SU-DHL-6 (cell line): ENCODE measurements at regions not wholly inside any gene's neighbourhood (a gene's known extent, or its start where the extent isn't known, plus 50 kb on each side); places are given as distances from the start of the nearest gene placed in this dataset.

Source experiments
- H2AFZ ChIP-seq: fragments of 200-600 bp; sonication (generic); 2 replicates; pipeline ENCODE4 v1.6.1; 2014; ENCODE audit warnings: low read depth, mild to moderate bottlenecking, moderate library complexity, mixed read lengths, antibody characterized with exemption, low read length; ENCODE audit not compliant: severe bottlenecking
- H3F3A ChIP-seq: fragments of 200-600 bp; shearing (Covaris generic); 2 replicates; pipeline ENCODE4 v1.6.0; 2016; ENCODE audit warnings: antibody characterized with exemption, mild to moderate bottlenecking; ENCODE audit not compliant: insufficient read depth
- H3K27ac ChIP-seq: fragments of 200-600 bp; sonication (generic); 2 replicates; pipeline ENCODE4 v1.5.1; 2016; ENCODE audit warnings: low read depth, mild to moderate bottlenecking, low read length, moderate library complexity, mixed read lengths
- H3K27me3 ChIP-seq: fragments of 200-600 bp; sonication (generic), shearing (Covaris generic); 2 replicates; pipeline ENCODE4 v1.6.0; 2014; ENCODE audit warnings: mild to moderate bottlenecking, low read length
- H3K36me3 ChIP-seq: fragments of 200-600 bp; sonication (generic); 2 replicates; pipeline ENCODE4 v1.6.1; 2014; ENCODE audit warnings: mild to moderate bottlenecking, low read length, mixed read lengths
- H3K4me2 ChIP-seq: fragments of 300-600, 200-600 bp; shearing (Covaris generic), sonication (generic); 2 replicates; pipeline ENCODE4 v1.6.0; 2014; ENCODE audit warnings: low read length, low read depth, mild to moderate bottlenecking; ENCODE audit not compliant: poor library complexity, severe bottlenecking
- H3K4me3 ChIP-seq: fragments of 200-600 bp; sonication (generic); 2 replicates; pipeline ENCODE4 v1.5.1; 2014; ENCODE audit warnings: antibody characterized with exemption, low read length, mild to moderate bottlenecking, mixed read lengths; ENCODE audit not compliant: insufficient read depth, poor library complexity, severe bottlenecking
- H3K79me2 ChIP-seq: fragments of 200-600 bp; sonication (generic); 2 replicates; pipeline ENCODE4 v1.6.1; 2014; ENCODE audit warnings: mild to moderate bottlenecking, low read length, moderate library complexity; ENCODE audit not compliant: insufficient read depth
- H3K9ac ChIP-seq: fragments of 200-600 bp; sonication (generic); 2 replicates; pipeline ENCODE4 v1.7.0; 2014; ENCODE audit warnings: mild to moderate bottlenecking, low read length
- H3K9me2 ChIP-seq: fragments of 200-600 bp; sonication (generic); replicated peaks from 2 replicates; pipeline ENCODE4 v1.6.1; 2014; ENCODE audit warnings: low read length; ENCODE audit not compliant: insufficient read depth
- H3K9me3 ChIP-seq: fragments of 200-600 bp; sonication (generic); 2 replicates; pipeline ENCODE4 v1.6.1; 2014; ENCODE audit warnings: low read length, mixed read lengths; ENCODE audit not compliant: insufficient read depth
- H4K20me1 ChIP-seq: fragments of 200-600 bp; sonication (generic); 2 replicates; pipeline ENCODE4 v1.6.1; 2014; ENCODE audit warnings: low read depth, mild to moderate bottlenecking, antibody characterized with exemption, low read length, moderate library complexity, mixed read lengths
- EZH2phosphoT487 ChIP-seq: fragments of 200-600 bp; sonication (generic), shearing (Covaris generic); conservative IDR thresholded peaks from 2 replicates; pipeline ENCODE4 v1.6.1; 2018; ENCODE audit warnings: mild to moderate bottlenecking, antibody characterized with exemption, low read length, moderate library complexity, mixed read lengths
- TF ChIP-seq, protein P1 (sequence below): fragments of 200-600 bp; sonication (generic); IDR thresholded peaks from one replicate; pipeline ENCODE4 v1.5.1; 2017; ENCODE audit warnings: antibody characterized with exemption, mild to moderate bottlenecking, low read length, moderate library complexity; ENCODE audit not compliant: insufficient read depth, poor library complexity, severe bottlenecking

DNA sequence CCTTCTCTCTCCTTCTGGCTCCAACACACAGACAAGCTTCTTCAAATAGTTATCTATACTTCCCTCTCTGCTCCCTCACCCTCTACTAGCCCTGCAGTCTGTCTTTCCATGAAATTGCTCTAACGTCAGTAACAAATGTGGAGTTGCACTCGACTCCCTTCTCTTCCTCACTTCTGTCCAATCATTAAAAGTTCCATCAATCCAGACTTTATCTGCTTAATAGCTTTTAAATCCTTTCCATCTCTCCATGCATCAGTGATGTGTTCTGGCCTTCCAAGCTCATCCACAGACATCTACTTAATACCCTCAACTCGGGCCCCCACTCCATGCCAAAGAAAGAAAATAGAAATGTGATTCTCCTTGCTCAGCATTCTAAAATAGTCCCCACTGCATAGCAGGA, 422.1 kb upstream of the CDH5 start:
- no peak for TF ChIP-seq EZH2phosphoT487
- TF ChIP-seq, protein P1, sequence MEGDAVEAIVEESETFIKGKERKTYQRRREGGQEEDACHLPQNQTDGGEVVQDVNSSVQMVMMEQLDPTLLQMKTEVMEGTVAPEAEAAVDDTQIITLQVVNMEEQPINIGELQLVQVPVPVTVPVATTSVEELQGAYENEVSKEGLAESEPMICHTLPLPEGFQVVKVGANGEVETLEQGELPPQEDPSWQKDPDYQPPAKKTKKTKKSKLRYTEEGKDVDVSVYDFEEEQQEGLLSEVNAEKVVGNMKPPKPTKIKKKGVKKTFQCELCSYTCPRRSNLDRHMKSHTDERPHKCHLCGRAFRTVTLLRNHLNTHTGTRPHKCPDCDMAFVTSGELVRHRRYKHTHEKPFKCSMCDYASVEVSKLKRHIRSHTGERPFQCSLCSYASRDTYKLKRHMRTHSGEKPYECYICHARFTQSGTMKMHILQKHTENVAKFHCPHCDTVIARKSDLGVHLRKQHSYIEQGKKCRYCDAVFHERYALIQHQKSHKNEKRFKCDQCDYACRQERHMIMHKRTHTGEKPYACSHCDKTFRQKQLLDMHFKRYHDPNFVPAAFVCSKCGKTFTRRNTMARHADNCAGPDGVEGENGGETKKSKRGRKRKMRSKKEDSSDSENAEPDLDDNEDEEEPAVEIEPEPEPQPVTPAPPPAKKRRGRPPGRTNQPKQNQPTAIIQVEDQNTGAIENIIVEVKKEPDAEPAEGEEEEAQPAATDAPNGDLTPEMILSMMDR = no peak
- Histone ChIP-seq H3K4me3 (no peak overlapping the region), H3K9ac (no peak overlapping the region), H3K4me2 (no peak overlapping the region), H3K9me3 (no peaks in the 10 kb centered on the region), H3K79me2 (no peaks in the 10 kb centered on the region), H4K20me1 (no peaks in the 10 kb centered on the region), H3K36me3 (no peaks in the 10 kb centered on the region), H3K27me3 (no peaks in the 10 kb centered on the region), H3F3A (no peaks in the 10 kb centered on the region), H2AFZ (no peak overlapping the region), H3K9me2 (no peaks in the 10 kb centered on the region; the same call in 1 of the 2 replicates), H3K27ac (no peak overlapping the region)

DNA sequence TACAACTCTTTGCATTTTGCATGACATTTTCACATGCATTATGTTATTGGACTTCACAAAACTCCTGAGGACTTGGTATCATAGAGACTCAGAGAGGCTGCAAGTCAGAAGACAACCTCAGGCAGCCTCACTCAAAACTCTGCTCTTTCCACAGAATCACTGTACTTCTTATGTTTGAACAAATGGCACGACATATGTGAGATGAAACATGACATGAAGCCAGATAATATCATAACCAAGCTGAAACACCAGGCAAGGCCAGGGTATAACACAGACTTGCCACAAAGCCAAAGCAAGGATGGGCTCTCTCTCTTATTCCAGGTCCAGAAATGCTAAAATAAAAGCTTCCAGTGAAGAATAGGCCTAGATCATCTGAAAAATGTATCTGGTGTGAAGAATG, 425.8 kb upstream of the CDH5 start:
- Histone ChIP-seq H3K79me2 (no peaks in the 10 kb centered on the region), H3K27me3 (no peaks in the 10 kb centered on the region), H4K20me1 (no peaks in the 10 kb centered on the region), H3K4me3 (no peak overlapping the region), H3K4me2 (no peak overlapping the region), H3K36me3 (no peaks in the 10 kb centered on the region), H3K9ac (no peak overlapping the region), H3K9me2 (no peaks in the 10 kb centered on the region; the same call in 1 of the 2 replicates), H2AFZ (no peak overlapping the region), H3F3A (no peaks in the 10 kb centered on the region), H3K27ac (no peak overlapping the region), H3K9me3 (no peaks in the 10 kb centered on the region)
- no peak for TF ChIP-seq EZH2phosphoT487
- TF ChIP-seq, protein P1 = no peak

DNA sequence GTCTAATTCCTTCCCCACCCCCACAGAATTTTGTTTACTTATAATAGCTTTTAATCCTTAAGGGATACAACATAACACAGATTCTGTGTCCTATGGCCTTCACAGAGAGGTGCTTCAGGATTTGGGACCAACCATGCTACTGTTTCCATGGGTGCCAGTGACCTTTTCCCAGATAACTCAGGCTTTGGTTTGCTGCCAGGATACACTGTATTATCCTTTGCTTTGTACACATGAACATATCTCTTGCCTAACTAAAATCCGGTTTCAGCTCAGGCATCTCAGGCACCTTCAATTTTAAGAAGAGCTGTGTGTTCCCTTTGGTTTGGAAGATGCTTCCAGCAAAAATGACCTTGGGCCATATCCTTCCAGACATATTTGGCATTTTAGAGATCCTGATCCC, 428.4 kb upstream of the CDH5 start:
- TF ChIP-seq, protein P1 = no peak
- no peak for TF ChIP-seq EZH2phosphoT487

More for the DNA sequence above, 428.4 kb upstream of the CDH5 start:
- H2AFZ ChIP-seq = no peak overlapping the region
- no peak overlapping the region for H3K27ac ChIP-seq
- no peaks in the 10 kb centered on the region for H3K79me2 ChIP-seq
- no peaks in the 10 kb centered on the region for H3K9me3 ChIP-seq
- no peaks in the 10 kb centered on the region for H4K20me1 ChIP-seq
- no peak overlapping the region for H3K4me3 ChIP-seq
- no peak overlapping the region for H3K9ac ChIP-seq
- no peaks in the 10 kb centered on the region for H3K27me3 ChIP-seq
- H3K36me3 ChIP-seq = no peaks in the 10 kb centered on the region
- H3F3A ChIP-seq = no peaks in the 10 kb centered on the region
- no peak overlapping the region for H3K4me2 ChIP-seq
- no peaks in the 10 kb centered on the region; the same call in 1 of the 2 replicates for H3K9me2 ChIP-seq
